ENCODE measurements at regions not wholly inside any gene's neighbourhood (a gene's known extent, or its start where the extent isn't known, plus 50 kb on each side); places are given as distances from the start of the nearest gene placed in this dataset.

DNA sequence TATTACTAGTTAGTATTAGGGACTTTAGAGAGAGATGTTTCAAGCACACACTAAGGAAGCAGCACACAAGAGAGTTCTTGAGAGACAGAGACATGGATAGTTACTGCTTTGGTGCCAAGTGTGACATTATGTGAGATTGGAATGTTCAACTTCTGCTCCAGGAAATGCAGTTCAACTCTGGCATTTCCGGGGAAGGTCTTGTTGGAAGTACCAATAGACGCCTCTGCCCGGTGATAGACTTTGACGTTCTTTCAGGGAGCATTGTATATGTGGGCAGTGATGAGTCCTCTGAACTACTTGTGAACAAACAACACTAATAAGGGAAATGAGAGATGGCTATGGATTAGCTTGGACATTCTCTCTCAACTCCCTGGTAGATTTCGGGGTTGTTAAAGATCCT lies 638.1 kb upstream of the BOD1L1 start:
- Histone ChIP-seq H3K27me3 (replicated peaks; ENCODE audit: insufficient read depth, low read length) (no peaks in the 10 kb centered on the region), H3K9me2 (replicated peaks; ENCODE audit: insufficient read depth, low read length) (no peaks in the 10 kb centered on the region), H3K9me3 (replicated peaks; ENCODE audit: insufficient read depth, low read length) (no peaks in the 10 kb centered on the region), H3F3A (ENCODE audit: insufficient read depth, low read length) (no peaks in the 10 kb centered on the region), H3K9ac (ENCODE audit: low read length) (no peak overlapping the region), H3K36me3 (replicated peaks; ENCODE audit: insufficient read depth, low read length) (no peaks in the 10 kb centered on the region), H3K27ac (ENCODE audit: low read length) (no peak overlapping the region), H4K20me1 (ENCODE audit: insufficient read depth, low read length) (no peaks in the 10 kb centered on the region), H2AFZ (ENCODE audit: low read length) (no peak overlapping the region), H3K4me3 (ENCODE audit: low read length) (no peak overlapping the region), H3K4me1 (ENCODE audit: low read length) (peaks cover 8% of the 10 kb centered on the region), H3K79me2 (ENCODE audit: low read length) (no peaks in the 10 kb centered on the region), H3K4me2 (ENCODE audit: low read depth, low read length) (no peak overlapping the region)
- DNase-seq, result no peak
- TF ChIP-seq, protein P1, sequence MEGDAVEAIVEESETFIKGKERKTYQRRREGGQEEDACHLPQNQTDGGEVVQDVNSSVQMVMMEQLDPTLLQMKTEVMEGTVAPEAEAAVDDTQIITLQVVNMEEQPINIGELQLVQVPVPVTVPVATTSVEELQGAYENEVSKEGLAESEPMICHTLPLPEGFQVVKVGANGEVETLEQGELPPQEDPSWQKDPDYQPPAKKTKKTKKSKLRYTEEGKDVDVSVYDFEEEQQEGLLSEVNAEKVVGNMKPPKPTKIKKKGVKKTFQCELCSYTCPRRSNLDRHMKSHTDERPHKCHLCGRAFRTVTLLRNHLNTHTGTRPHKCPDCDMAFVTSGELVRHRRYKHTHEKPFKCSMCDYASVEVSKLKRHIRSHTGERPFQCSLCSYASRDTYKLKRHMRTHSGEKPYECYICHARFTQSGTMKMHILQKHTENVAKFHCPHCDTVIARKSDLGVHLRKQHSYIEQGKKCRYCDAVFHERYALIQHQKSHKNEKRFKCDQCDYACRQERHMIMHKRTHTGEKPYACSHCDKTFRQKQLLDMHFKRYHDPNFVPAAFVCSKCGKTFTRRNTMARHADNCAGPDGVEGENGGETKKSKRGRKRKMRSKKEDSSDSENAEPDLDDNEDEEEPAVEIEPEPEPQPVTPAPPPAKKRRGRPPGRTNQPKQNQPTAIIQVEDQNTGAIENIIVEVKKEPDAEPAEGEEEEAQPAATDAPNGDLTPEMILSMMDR (IDR thresholded peaks at IDR 0.05; ENCODE audit: low read length), result no peak
- TF ChIP-seq EZH2phosphoT487 (IDR thresholded peaks at IDR 0.05; ENCODE audit: low read length) (no peak), EZH2 (optimal IDR thresholded peaks at IDR 0.05; ENCODE audit: low read depth, low read length) (no peak)

DNA sequence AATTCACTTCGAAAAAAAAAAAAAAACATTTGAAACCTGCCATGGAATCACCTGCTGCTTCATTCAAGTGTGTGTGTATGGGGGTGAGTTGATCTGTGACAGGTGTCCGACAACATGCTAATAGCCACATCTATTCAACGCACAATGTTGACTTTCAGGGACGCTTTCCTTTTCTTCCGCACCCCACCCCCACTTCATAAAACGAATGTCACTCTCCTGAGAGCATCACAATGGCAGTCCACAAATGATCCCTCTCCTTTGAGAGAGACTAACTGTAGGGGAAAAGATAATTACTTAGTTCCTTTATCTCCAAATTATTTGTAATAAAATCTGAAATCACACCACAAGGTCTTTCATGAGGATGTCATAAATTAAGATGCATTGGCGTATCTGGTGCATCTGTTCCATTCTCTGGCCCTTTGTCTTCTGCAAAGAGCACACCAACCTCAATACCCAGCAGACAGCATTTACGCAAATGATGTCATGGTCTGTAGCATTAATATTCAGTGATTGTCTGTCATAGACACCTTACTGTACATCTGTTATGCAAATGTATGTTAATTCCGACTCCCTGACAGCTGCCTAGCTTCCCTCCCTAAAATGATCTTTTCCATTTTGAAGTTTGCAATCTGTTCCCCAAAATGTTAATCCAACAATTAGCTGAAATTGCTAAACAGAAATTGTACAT lies 640.0 kb upstream of the BOD1L1 start:
- Histone ChIP-seq H3F3A (ENCODE audit: insufficient read depth, low read length) (no peaks in the 10 kb centered on the region), H3K9me3 (replicated peaks; ENCODE audit: insufficient read depth, low read length) (no peaks in the 10 kb centered on the region), H3K9me2 (replicated peaks; ENCODE audit: insufficient read depth, low read length) (no peaks in the 10 kb centered on the region), H3K4me3 (ENCODE audit: low read length) (no peak overlapping the region), H3K79me2 (ENCODE audit: low read length) (no peaks in the 10 kb centered on the region), H3K27ac (ENCODE audit: low read length) (no peak overlapping the region), H3K9ac (ENCODE audit: low read length) (no peak overlapping the region), H3K4me1 (ENCODE audit: low read length) (peaks cover 18% of the 10 kb centered on the region), H4K20me1 (ENCODE audit: insufficient read depth, low read length) (no peaks in the 10 kb centered on the region), H2AFZ (ENCODE audit: low read length) (no peak overlapping the region), H3K36me3 (replicated peaks; ENCODE audit: insufficient read depth, low read length) (no peaks in the 10 kb centered on the region), H3K4me2 (ENCODE audit: low read depth, low read length) (no peak overlapping the region), H3K27me3 (replicated peaks; ENCODE audit: insufficient read depth, low read length) (no peaks in the 10 kb centered on the region)
- no peak for TF ChIP-seq EZH2phosphoT487 (IDR thresholded peaks at IDR 0.05; ENCODE audit: low read length)
- TF ChIP-seq EZH2 (optimal IDR thresholded peaks at IDR 0.05; ENCODE audit: low read depth, low read length), result no peak
- TF ChIP-seq, protein P1 (IDR thresholded peaks at IDR 0.05; ENCODE audit: low read length), result no peak
- DNase-seq, result no peak

DNA sequence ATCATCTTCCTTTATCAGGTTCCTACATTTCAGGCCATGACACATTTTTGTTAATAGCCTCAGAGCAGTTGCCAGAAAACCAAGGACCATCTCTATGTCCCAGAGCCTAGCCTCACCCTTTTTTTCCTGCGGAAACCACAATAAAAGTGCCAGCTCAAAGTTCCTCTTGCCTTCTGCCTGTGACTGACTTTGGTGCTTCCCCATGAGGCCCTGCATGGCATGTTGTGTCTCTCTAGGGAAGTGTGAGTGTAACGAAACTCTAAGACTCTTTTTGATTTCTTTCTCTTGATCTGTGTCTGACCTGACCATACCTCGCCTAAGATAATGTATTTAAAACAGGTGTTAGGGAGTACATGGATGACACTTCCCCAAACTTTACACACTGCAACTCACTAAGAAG lies 642.3 kb upstream of the BOD1L1 start:
- Histone ChIP-seq H3K27me3 (replicated peaks; ENCODE audit: insufficient read depth, low read length) (no peaks in the 10 kb centered on the region), H3K9me2 (replicated peaks; ENCODE audit: insufficient read depth, low read length) (no peaks in the 10 kb centered on the region), H3K9me3 (replicated peaks; ENCODE audit: insufficient read depth, low read length) (no peaks in the 10 kb centered on the region), H3K9ac (ENCODE audit: low read length) (no peak overlapping the region), H4K20me1 (ENCODE audit: insufficient read depth, low read length) (no peaks in the 10 kb centered on the region), H3K79me2 (ENCODE audit: low read length) (no peaks in the 10 kb centered on the region), H3K36me3 (replicated peaks; ENCODE audit: insufficient read depth, low read length) (no peaks in the 10 kb centered on the region), H3K4me2 (ENCODE audit: low read depth, low read length) (no peak overlapping the region), H3K4me3 (ENCODE audit: low read length) (no peak overlapping the region), H2AFZ (ENCODE audit: low read length) (no peak overlapping the region), H3F3A (ENCODE audit: insufficient read depth, low read length) (no peaks in the 10 kb centered on the region), H3K4me1 (ENCODE audit: low read length) (peaks cover 18% of the 10 kb centered on the region), H3K27ac (ENCODE audit: low read length) (peak overlapping the region; percentile 24; the same call in 1 of the 2 replicates)
- TF ChIP-seq EZH2 (optimal IDR thresholded peaks at IDR 0.05; ENCODE audit: low read depth, low read length) (no peak), EZH2phosphoT487 (IDR thresholded peaks at IDR 0.05; ENCODE audit: low read length) (no peak)
- TF ChIP-seq, protein P1 (IDR thresholded peaks at IDR 0.05; ENCODE audit: low read length), result no peak
- DNase-seq, result peak; percentile 45

Measured in MM.1S (cell line).